ENCODE measurements at regions not wholly inside any gene's neighbourhood (a gene's known extent, or its start where the extent isn't known, plus 50 kb on each side); places are given as distances from the start of the nearest gene placed in this dataset.
"Not testable (repeated sequence)": the region's sequence is repeated elsewhere in the genome, so short reads cannot be mapped to it uniquely, and the experiment has no call there.

- H3K4me3 ChIP-seq (ENCODE audit: low read length in 2 of 2); H3K27ac ChIP-seq (ENCODE audit: low read depth in 2 of 2, low read length in 2 of 2); H3K9ac ChIP-seq (ENCODE audit: low read depth in 1 of 2, low read length in 2 of 2); H3K27me3 ChIP-seq (ENCODE audit: control insufficient read depth in 2 of 2, insufficient read depth in 2 of 2, low read length in 2 of 2); H3K36me3 ChIP-seq (ENCODE audit: control insufficient read depth in 2 of 2, insufficient read depth in 2 of 2, low read length in 2 of 2); H3K4me1 ChIP-seq (ENCODE audit: control insufficient read depth in 2 of 2, insufficient read depth in 2 of 2, low read length in 2 of 2); H3K9me3 ChIP-seq (ENCODE audit: control insufficient read depth in 2 of 2, low read length in 2 of 2): not testable (repeated sequence)
These were observed 2806.6 kb downstream of the RPIA start for GRCh38 chr2:91498065-91498449.

GRCh38 chr2:91498513-91499250, 2807.2 kb downstream of the RPIA start:
- not testable (repeated sequence) for H3K36me3 ChIP-seq (ENCODE audit: control insufficient read depth in 2 of 2, insufficient read depth in 2 of 2, low read length in 2 of 2); H3K4me1 ChIP-seq (ENCODE audit: control insufficient read depth in 2 of 2, insufficient read depth in 2 of 2, low read length in 2 of 2); H3K9ac ChIP-seq (ENCODE audit: low read depth in 1 of 2, low read length in 2 of 2); H3K27ac ChIP-seq (ENCODE audit: low read depth in 2 of 2, low read length in 2 of 2); H3K27me3 ChIP-seq (ENCODE audit: control insufficient read depth in 2 of 2, insufficient read depth in 2 of 2, low read length in 2 of 2); H3K4me3 ChIP-seq (ENCODE audit: low read length in 2 of 2); H3K9me3 ChIP-seq (ENCODE audit: control insufficient read depth in 2 of 2, low read length in 2 of 2)

GRCh38 chr2:91499431-91500050, 2808.1 kb downstream of the RPIA start:
- not testable (repeated sequence) for H3K36me3 ChIP-seq (ENCODE audit: control insufficient read depth in 2 of 2, insufficient read depth in 2 of 2, low read length in 2 of 2); H3K27me3 ChIP-seq (ENCODE audit: control insufficient read depth in 2 of 2, insufficient read depth in 2 of 2, low read length in 2 of 2); H3K27ac ChIP-seq (ENCODE audit: low read depth in 2 of 2, low read length in 2 of 2); H3K4me3 ChIP-seq (ENCODE audit: low read length in 2 of 2); H3K9me3 ChIP-seq (ENCODE audit: control insufficient read depth in 2 of 2, low read length in 2 of 2); H3K4me1 ChIP-seq (ENCODE audit: control insufficient read depth in 2 of 2, insufficient read depth in 2 of 2, low read length in 2 of 2); H3K9ac ChIP-seq (ENCODE audit: low read depth in 1 of 2, low read length in 2 of 2)

GRCh38 chr2:91500246-91500977, 2808.9 kb downstream of the RPIA start:
- H3K27me3 ChIP-seq (ENCODE audit: control insufficient read depth in 2 of 2, insufficient read depth in 2 of 2, low read length in 2 of 2); H3K9me3 ChIP-seq (ENCODE audit: control insufficient read depth in 2 of 2, low read length in 2 of 2); H3K4me1 ChIP-seq (ENCODE audit: control insufficient read depth in 2 of 2, insufficient read depth in 2 of 2, low read length in 2 of 2); H3K27ac ChIP-seq (ENCODE audit: low read depth in 2 of 2, low read length in 2 of 2); H3K9ac ChIP-seq (ENCODE audit: low read depth in 1 of 2, low read length in 2 of 2); H3K4me3 ChIP-seq (ENCODE audit: low read length in 2 of 2); H3K36me3 ChIP-seq (ENCODE audit: control insufficient read depth in 2 of 2, insufficient read depth in 2 of 2, low read length in 2 of 2): not testable (repeated sequence)

GRCh38 chr2:91500978-91501310, 2809.5 kb downstream of the RPIA start:
- not testable (repeated sequence) for H3K4me1 ChIP-seq (ENCODE audit: control insufficient read depth in 2 of 2, insufficient read depth in 2 of 2, low read length in 2 of 2); H3K36me3 ChIP-seq (ENCODE audit: control insufficient read depth in 2 of 2, insufficient read depth in 2 of 2, low read length in 2 of 2); H3K9me3 ChIP-seq (ENCODE audit: control insufficient read depth in 2 of 2, low read length in 2 of 2)

GRCh38 chr2:91501481-91502080, 2810.1 kb downstream of the RPIA start:
- not testable (repeated sequence) for H3K27ac ChIP-seq (ENCODE audit: low read depth in 2 of 2, low read length in 2 of 2); H3K36me3 ChIP-seq (ENCODE audit: control insufficient read depth in 2 of 2, insufficient read depth in 2 of 2, low read length in 2 of 2); H3K9ac ChIP-seq (ENCODE audit: low read depth in 1 of 2, low read length in 2 of 2); H3K4me1 ChIP-seq (ENCODE audit: control insufficient read depth in 2 of 2, insufficient read depth in 2 of 2, low read length in 2 of 2); H3K27me3 ChIP-seq (ENCODE audit: control insufficient read depth in 2 of 2, insufficient read depth in 2 of 2, low read length in 2 of 2); H3K9me3 ChIP-seq (ENCODE audit: control insufficient read depth in 2 of 2, low read length in 2 of 2); H3K4me3 ChIP-seq (ENCODE audit: low read length in 2 of 2)

More at GRCh38 chr2:91500978-91501310, 2809.5 kb downstream of the RPIA start:
- H3K27ac ChIP-seq (ENCODE audit: low read depth in 2 of 2, low read length in 2 of 2); H3K9ac ChIP-seq (ENCODE audit: low read depth in 1 of 2, low read length in 2 of 2); H3K4me3 ChIP-seq (ENCODE audit: low read length in 2 of 2); H3K27me3 ChIP-seq (ENCODE audit: control insufficient read depth in 2 of 2, insufficient read depth in 2 of 2, low read length in 2 of 2): not testable (repeated sequence)

- not testable (repeated sequence) for H3K9ac ChIP-seq (ENCODE audit: low read depth in 1 of 2, low read length in 2 of 2); H3K27ac ChIP-seq (ENCODE audit: low read depth in 2 of 2, low read length in 2 of 2); H3K9me3 ChIP-seq (ENCODE audit: control insufficient read depth in 2 of 2, low read length in 2 of 2); H3K4me3 ChIP-seq (ENCODE audit: low read length in 2 of 2); H3K36me3 ChIP-seq (ENCODE audit: control insufficient read depth in 2 of 2, insufficient read depth in 2 of 2, low read length in 2 of 2); H3K4me1 ChIP-seq (ENCODE audit: control insufficient read depth in 2 of 2, insufficient read depth in 2 of 2, low read length in 2 of 2); H3K27me3 ChIP-seq (ENCODE audit: control insufficient read depth in 2 of 2, insufficient read depth in 2 of 2, low read length in 2 of 2)
These were observed 2812.1 kb downstream of the RPIA start for GRCh38 chr2:91503572-91503958.

- not testable (repeated sequence) for H3K9ac ChIP-seq (ENCODE audit: low read depth in 1 of 2, low read length in 2 of 2); H3K27ac ChIP-seq (ENCODE audit: low read depth in 2 of 2, low read length in 2 of 2); H3K4me3 ChIP-seq (ENCODE audit: low read length in 2 of 2); H3K9me3 ChIP-seq (ENCODE audit: control insufficient read depth in 2 of 2, low read length in 2 of 2); H3K4me1 ChIP-seq (ENCODE audit: control insufficient read depth in 2 of 2, insufficient read depth in 2 of 2, low read length in 2 of 2); H3K27me3 ChIP-seq (ENCODE audit: control insufficient read depth in 2 of 2, insufficient read depth in 2 of 2, low read length in 2 of 2); H3K36me3 ChIP-seq (ENCODE audit: control insufficient read depth in 2 of 2, insufficient read depth in 2 of 2, low read length in 2 of 2)
These were observed 2812.7 kb downstream of the RPIA start for GRCh38 chr2:91503959-91504741.

- H3K36me3 ChIP-seq (ENCODE audit: control insufficient read depth in 2 of 2, insufficient read depth in 2 of 2, low read length in 2 of 2); H3K9ac ChIP-seq (ENCODE audit: low read depth in 1 of 2, low read length in 2 of 2); H3K27ac ChIP-seq (ENCODE audit: low read depth in 2 of 2, low read length in 2 of 2); H3K4me1 ChIP-seq (ENCODE audit: control insufficient read depth in 2 of 2, insufficient read depth in 2 of 2, low read length in 2 of 2); H3K4me3 ChIP-seq (ENCODE audit: low read length in 2 of 2); H3K9me3 ChIP-seq (ENCODE audit: control insufficient read depth in 2 of 2, low read length in 2 of 2); H3K27me3 ChIP-seq (ENCODE audit: control insufficient read depth in 2 of 2, insufficient read depth in 2 of 2, low read length in 2 of 2): not testable (repeated sequence)
These were observed 2817.3 kb downstream of the RPIA start for GRCh38 chr2:91508816-91509215.

- not testable (repeated sequence) for H3K4me3 ChIP-seq (ENCODE audit: low read length in 2 of 2); H3K9ac ChIP-seq (ENCODE audit: low read depth in 1 of 2, low read length in 2 of 2); H3K4me1 ChIP-seq (ENCODE audit: control insufficient read depth in 2 of 2, insufficient read depth in 2 of 2, low read length in 2 of 2); H3K27me3 ChIP-seq (ENCODE audit: control insufficient read depth in 2 of 2, insufficient read depth in 2 of 2, low read length in 2 of 2); H3K36me3 ChIP-seq (ENCODE audit: control insufficient read depth in 2 of 2, insufficient read depth in 2 of 2, low read length in 2 of 2); H3K9me3 ChIP-seq (ENCODE audit: control insufficient read depth in 2 of 2, low read length in 2 of 2); H3K27ac ChIP-seq (ENCODE audit: low read depth in 2 of 2, low read length in 2 of 2)
These were observed 2817.8 kb downstream of the RPIA start for GRCh38 chr2:91509276-91509675.
